Left kidney (tissue), 1 donor: ENCODE measurements at regions not wholly inside any gene's neighbourhood (a gene's known extent, or its start where the extent isn't known, plus 50 kb on each side); places are given as distances from the start of the nearest gene placed in this dataset.
"Not testable (repeated sequence)": the region's sequence is repeated elsewhere in the genome, so short reads cannot be mapped to it uniquely, and the experiment has no call there.

Experiments used
- DNase-seq: peaks from one replicate; pipeline ENCODE4 v3.0.0-alpha.2; 2013

- no peak for DNase-seq
Measured at GRCh38 chr12:23262670-23263069, 637.7 kb downstream of the ETNK1 start.

- DNase-seq, result no peak
Measured at GRCh38 chr12:23277831-23278230, 652.9 kb downstream of the ETNK1 start.

- DNase-seq, result no peak
Measured at GRCh38 chr12:23281295-23281694, 656.3 kb downstream of the ETNK1 start.

- no peak for DNase-seq
Measured at GRCh38 chr12:23282701-23283100, 657.7 kb downstream of the ETNK1 start.

- not testable (repeated sequence) for DNase-seq
Measured at GRCh38 chr12:23285764-23286530, 661.0 kb downstream of the ETNK1 start.

GRCh38 chr12:23290627-23291330 is 658.7 kb downstream of the SOX5 start:
- no peak for DNase-seq

- DNase-seq, result no peak
Measured at GRCh38 chr12:23303220-23303619, 646.2 kb downstream of the SOX5 start.

- DNase-seq, result no peak
Measured at GRCh38 chr12:23303821-23304220, 645.6 kb downstream of the SOX5 start.

- no peak for DNase-seq
Measured at GRCh38 chr12:23333938-23334337, 615.5 kb downstream of the SOX5 start.

GRCh38 chr12:23335593-23335992 is 613.9 kb downstream of the SOX5 start:
- DNase-seq, result no peak

GRCh38 chr12:23337213-23337612 is 612.3 kb downstream of the SOX5 start:
- DNase-seq, result no peak

GRCh38 chr12:23340351-23340750 is 609.1 kb downstream of the SOX5 start:
- no peak for DNase-seq

GRCh38 chr12:23342407-23342806 is 607.1 kb downstream of the SOX5 start:
- DNase-seq, result no peak

- DNase-seq, result no peak
Measured at GRCh38 chr12:23349564-23349963, 599.9 kb downstream of the SOX5 start.

- DNase-seq, result no peak
Measured at GRCh38 chr12:23350808-23351207, 598.7 kb downstream of the SOX5 start.

GRCh38 chr12:23352670-23353069 is 596.8 kb downstream of the SOX5 start:
- DNase-seq, result no peak

GRCh38 chr12:23354800-23355199 is 594.7 kb downstream of the SOX5 start:
- DNase-seq, result no peak

- DNase-seq, result no peak
Measured at GRCh38 chr12:23356440-23356839, 593.0 kb downstream of the SOX5 start.

GRCh38 chr12:23356927-23357708 is 592.4 kb downstream of the SOX5 start:
- no peak for DNase-seq

GRCh38 chr12:23359975-23360701 is 589.3 kb downstream of the SOX5 start:
- peak; percentile 46 for DNase-seq

GRCh38 chr12:23361971-23362370 is 587.5 kb downstream of the SOX5 start:
- no peak for DNase-seq

GRCh38 chr12:23368590-23368989 is 580.9 kb downstream of the SOX5 start:
- DNase-seq, result no peak
